HT-29 (cell line): ENCODE measurements at regions not wholly inside any gene's neighbourhood (a gene's known extent, or its start where the extent isn't known, plus 50 kb on each side); places are given as distances from the start of the nearest gene placed in this dataset.
"Not testable (repeated sequence)": the region's sequence is repeated elsewhere in the genome, so short reads cannot be mapped to it uniquely, and the experiment has no call there.

Experiments
- DNase-seq: peaks from one replicate; pipeline ENCODE4 v3.0.0-alpha.2; 2015; ENCODE audit warnings: low spot score

DNA sequence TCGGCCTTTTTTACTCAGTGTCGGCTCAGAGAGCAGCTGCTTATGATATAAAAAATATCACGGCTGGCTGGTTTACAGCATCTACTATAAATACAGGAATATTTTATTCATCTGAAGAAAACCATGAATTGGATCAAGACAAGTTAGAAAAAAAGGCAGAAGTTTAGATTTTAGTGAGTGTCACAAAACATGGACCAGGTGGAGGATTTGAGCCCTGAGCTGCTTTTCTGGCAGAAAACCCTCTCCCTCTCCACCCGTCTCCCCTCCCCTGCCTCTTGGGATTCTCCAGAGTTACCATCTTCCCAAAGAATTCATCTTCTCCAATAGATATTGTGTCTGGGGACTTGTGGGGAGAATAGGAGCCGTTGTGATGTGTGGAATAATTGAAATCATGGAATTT, 142.8 kb upstream of the RAI2 start:
- no peak for DNase-seq

DNA sequence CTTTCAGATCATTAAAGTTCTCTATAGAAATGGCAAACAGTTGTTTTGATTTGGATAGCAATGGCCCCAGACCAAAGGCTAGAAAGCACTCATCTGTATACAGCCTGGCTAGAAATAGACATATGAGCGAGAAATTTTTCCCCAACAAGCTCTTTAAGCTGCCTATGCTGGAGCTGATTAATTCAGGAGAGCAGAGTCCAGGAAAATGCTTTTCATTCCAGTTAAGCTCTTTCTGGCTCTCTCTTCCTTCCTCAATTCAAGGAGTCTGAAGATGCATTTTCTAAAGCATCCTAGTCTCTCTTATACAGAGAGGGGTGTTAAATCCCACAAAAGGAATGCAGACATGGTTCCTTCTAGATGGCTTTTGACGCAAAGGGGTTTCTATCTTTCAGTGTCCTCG, 141.7 kb upstream of the RAI2 start:
- DNase-seq = no peak

DNA sequence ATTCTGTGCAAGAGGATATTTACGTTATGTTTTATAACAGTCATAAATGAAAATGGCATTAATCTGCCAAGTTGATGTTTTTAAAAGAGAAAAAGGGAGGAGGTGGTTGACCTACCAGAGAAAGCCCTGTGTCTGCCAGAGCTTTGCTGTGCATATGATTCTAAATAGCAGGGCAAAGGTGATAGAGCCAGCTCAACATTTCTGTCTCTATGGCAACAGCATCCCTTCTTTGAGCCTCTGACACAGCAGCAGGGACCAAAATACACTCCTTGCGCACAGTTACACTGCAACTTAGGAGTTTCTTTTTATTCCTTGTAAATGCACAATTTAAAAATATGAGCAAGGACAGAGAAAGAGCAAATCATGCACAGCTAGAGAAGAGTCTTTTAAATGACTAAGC, 133.3 kb upstream of the RAI2 start:
- no peak for DNase-seq

DNA sequence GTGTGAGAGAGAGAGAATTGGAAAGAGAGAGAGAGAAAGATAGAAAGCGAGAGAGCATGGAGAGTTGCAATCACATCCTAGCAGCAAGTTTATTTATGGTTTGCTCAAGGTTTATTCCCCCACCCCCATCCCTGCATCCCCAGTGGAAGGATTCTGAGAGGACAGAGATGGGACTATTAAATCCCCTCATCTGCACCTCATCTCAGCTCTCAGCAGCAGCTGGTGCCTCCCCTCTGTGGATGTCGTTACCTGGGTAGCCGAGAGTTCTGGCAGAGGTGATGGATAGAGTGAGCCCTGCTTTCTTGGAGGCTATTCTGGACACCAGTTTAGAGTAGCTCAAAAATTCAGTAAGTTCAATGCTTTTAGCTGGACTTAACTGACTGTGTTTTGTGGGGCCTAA, 132.0 kb upstream of the RAI2 start:
- no peak for DNase-seq

DNA sequence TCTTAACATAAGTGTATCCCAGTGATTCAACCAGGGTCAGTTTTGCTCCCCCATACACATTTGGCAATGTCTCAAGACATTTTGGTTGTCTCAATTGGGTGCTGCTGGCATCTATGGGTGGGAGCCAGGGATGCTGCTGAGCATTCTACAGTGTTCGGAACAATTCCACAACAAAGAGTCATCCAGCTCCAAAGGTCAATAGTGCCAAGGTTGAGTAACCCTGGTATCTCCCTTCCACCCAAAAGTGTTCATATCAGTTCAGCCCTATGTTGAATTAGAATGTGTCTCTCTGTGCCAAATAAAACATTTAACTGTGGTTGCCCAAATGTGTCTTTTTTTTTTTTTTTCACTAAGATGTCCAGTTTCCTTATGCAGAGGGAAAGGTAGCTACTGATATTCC, 129.4 kb upstream of the RAI2 start:
- DNase-seq = no peak

DNA sequence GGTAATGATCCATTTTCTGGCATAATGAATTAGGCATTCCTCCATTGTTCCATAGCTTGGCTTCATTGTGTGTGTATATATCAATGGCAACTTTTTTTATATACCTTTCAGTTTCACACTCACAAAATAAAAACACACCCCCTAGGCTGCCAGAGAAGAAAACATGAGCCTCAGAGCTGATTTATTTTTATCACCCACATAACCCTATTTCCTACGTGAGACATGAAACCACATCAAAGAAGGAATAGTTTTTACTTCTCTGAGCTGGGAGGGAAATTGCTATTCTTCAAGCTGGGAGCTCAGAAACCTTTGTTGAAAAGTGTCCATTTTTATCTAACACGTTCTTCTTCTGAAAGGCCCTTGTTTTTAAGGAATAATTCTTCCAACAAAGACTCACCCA, 126.7 kb upstream of the RAI2 start:
- DNase-seq = no peak

DNA sequence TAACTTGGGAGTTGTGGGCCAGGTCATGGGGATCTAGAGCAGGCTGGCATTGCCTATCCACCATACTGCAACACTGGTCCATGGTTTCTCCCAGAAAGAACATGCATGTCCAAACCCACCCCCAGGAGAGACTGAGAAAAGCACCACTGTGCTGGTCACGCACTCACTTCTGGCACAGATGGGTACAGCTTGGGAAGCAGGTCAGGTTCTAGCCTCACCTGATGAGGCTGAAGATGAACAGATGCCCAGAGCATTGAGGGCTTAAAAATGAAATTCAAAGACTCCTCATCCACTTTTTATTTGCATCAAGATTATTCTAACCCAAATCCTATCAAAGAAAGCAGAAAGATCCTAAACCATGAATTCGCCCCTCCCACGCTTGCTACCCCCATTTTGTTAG, 125.9 kb upstream of the RAI2 start:
- DNase-seq = no peak

DNA sequence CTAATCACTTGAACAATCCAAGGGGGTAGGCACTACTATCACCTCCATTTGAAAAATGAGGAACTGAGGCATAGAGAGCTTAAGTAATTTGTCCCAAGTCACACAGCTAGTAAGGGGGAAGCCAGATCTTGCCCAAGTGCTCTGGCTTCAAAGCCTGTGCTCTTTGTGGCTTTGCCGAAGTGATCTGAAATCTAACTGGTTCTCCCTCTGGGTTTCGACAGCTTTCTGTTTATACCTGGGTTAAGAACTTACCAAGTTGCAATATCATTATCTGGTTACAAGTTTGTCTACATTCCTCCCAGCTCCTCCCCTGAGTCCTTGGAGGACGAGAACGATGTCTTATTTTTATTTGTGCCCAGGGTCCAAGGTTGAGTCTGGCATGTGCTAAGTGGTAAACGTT, 125.3 kb upstream of the RAI2 start:
- no peak for DNase-seq

DNA sequence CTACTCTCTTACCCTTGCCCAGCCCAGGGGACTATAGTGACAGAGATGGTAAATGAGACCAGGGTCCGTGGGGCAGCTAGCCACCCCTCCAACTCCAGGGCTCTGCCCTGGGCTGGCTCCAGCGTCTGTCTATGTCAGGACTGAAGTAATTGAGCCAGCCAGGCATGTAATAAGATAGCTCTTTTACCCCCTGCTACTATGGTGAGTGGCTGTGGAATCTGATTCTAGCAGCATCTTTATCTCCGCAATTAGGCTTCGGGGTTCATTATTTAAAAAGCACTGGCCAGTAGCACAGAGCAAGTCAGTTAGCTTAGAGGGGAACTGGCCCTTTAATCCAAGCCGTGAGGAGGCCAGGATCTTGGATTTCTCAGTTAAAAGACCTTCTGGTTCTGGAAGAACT, 123.3 kb upstream of the RAI2 start:
- DNase-seq = no peak

DNA sequence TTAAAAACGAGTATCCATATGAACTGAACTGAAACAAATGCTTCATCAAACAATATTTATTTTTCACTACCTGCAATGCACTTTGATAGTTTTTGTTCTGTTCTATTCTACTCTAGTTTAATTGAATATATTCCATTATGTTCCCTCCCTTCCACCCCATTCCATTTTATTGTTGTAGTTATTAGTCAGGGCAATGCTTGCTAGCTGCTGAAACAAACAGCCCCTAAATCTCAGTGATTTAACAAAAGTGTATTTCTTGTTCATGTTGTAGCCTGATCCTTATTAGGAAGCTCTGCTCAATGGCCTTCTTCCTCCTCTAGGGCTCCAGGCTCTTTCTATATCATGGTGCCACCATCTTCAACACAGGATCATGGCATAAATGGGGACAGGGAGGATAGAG, 122.3 kb upstream of the RAI2 start:
- no peak for DNase-seq

DNA sequence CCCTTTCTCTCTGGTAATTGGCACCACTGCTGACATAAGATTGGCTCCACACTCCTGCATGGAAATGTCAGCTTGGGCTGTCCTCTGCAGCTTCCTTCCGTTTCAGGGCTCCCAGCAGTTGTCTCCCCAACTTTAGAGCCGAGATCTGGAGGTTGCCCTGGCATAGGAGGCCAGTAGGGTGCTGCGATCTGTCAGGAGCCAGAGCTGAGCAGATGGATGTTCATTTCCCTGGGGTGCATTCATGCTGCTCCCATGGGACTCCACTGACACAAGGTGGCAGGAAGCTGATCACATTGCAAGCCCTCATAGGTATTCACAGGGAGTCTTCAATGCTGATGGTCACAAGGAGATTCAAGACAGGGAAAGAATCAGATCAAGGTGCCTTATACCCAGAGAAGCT, 116.6 kb upstream of the RAI2 start:
- DNase-seq = no peak

DNA sequence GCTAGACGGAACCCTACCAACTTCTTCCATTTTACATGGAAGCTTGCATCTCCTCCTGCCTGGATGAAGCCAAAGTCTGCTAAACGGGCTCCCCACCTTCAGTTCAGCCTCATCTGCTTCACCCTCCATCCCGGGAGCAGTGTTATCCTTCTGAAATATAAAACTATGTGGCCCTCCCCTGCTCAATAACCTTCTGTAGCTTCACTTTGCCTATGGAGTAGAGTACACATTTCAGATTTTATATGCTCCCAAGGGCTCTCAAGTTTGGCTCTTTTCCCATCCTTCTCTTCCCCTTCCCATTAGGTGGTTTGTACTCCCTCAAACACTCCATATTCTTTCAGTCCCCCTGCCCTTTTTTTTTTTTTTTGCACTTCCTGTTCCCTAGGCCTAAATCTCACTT, 115.9 kb upstream of the RAI2 start:
- DNase-seq = no peak

DNA sequence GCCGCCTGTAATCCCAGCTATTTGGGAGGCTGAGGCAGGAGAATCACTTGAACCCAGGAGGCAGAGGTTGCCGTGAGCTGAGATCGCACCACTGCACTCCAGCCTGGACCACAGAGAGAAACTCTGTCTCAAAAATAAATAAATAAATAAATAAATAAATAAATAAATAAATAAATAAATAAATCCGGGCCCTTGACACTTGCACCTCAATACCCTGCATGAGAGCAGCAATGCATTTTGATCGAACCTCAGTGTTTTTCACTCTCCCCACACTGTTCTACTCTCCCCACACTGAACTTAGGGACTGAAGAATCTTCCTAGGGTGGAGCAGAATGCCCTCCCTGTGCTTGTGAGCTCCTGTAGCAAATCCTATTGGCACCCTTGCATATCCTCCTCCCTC, 114.3 kb upstream of the RAI2 start:
- not testable (repeated sequence) for DNase-seq

DNA sequence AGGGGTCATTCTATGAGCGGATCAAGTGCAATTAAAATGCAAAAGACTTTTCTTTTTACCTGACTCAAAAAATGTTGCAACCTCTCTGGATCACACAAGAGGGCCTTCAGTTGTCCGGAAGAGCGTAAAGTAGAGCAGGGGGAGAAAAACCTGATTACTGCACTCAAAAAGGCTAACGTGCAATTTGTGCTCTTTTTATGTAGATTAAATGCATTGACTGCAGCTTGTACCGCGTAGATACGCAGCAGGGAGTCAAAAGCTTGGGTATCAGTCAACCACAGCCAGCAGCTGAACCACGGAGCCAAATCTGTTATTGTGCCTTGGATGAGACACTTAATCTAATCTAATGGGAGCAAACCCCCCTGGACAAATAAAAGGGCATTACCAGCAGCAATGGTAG, 107.3 kb upstream of the RAI2 start:
- no peak for DNase-seq

DNA sequence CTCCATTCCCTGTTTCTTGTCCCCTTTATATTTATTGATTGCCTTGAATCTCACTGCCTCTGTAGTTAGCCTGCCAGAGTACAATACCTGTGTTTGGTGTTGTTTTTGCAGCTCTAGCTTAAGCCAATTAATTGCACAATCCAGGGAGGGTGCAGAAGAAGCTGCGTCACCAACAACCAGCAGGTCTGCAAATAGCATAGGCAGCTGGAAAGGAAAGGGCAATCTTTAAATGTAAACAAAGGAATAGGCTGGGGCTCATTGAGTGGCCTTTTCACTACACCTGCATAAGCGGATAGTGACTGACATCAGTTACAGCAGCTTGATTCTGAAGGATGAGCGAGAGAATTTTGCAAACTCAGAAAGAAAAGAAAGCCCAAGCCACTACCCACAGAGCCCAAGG, 106.8 kb upstream of the RAI2 start:
- DNase-seq = no peak

DNA sequence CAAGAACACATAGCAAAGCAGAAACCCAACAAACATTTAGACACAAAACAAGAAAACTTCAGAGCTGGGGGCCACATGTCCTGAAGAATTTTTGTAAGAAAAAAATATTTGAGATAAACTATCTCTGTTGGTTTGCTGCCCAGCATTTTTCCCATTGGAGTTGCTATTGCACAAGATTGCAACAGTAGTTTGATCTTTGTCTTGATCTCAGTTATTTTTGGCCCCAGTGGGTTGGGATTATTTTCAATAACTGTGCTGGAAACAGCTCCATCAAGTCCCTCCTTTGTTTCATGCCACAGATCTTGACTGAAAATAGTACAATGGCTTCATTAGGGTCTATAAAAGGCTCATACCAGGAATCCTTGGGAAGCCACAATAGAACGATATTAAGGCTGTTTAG, 103.8 kb upstream of the RAI2 start:
- no peak for DNase-seq

DNA sequence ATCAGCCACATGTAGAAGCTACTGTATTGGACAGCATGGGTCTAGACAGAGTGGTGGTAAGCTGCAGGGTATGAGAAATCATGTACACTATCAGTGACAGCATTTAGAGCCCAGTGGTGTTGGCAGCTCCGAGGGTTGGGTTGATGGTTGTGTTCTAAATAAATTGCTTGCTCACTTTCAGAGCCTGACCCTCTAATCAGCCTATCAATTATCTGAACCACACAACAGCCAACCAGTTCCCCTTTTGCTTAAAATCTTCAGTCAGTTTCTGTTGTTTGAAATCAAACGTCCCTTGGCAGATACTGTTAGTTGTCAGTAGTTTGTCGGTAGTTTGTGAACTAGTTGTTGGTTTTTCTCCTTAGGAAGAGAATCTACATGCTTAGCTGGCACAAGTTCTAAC, 99.8 kb upstream of the RAI2 start:
- no peak for DNase-seq

DNA sequence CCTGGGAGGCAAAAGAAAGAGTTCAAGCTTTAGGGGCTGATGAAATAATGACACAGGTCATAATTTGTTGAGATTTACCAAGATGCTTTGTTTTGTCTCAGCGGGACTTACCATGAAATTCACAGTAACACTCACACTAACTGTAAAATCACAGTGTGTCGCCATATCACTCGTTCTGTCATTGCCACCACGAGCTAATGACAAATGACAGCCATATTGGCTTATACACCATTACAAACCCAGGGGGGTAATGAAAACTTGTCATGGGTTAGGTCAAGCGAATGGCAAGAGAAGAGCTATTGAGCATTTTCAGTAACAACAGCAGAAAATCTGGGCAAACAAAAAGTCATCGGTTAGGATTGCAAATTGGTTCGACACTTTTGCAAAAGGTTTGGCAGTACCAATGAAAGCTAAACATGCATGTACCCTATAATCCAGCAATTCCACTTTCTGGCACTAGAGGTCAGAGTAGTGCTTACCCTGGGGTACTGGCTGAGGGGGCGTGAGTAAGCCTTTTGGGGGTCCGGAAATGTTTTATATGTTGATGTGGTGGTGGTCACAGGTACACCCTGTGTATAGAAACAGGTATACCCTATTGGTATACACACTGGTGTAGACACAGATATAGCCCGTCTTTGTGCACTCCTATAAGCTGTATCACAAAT, 83.9 kb upstream of the RAI2 start:
- DNase-seq = peak; percentile 37

DNA sequence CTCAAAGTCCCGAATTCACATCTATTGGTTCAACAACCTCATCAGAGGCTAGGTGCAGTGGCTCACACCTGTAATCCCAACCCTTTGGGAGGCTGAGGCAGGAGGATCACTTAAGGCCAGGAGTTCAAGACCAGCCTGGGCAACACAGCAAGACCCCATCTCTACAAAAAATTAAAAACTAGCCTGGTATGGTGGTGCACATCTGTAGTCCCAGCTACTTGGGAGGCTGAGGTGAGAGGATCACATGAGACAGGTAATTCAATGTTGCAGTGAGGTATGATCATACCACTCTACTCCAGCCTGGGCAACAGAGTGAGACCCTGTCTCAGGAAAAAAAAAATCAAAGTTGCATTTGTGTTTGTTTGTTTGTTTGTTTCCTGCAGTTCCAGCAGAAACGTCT, 80.1 kb upstream of the RAI2 start:
- not testable (repeated sequence) for DNase-seq

DNA sequence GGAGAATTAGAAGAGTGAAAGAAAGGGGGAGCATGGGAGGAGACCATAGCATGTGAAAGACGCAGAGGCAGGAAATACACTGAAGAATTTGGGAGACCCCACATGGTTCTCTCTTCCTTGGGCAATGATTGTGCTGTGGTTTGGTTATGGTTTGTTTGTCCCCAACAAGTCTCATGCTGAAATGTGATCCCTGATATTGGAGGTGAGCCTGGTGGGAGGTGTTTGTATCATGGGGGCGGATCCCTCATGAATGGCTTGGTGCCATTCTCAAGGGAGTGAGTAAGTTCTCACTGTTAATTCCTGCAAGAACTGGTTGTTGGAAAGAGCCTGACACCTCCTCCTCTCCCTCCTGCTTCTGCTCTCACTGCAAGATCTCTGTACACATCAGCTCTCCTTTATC, 78.6 kb upstream of the RAI2 start:
- DNase-seq = no peak

DNA sequence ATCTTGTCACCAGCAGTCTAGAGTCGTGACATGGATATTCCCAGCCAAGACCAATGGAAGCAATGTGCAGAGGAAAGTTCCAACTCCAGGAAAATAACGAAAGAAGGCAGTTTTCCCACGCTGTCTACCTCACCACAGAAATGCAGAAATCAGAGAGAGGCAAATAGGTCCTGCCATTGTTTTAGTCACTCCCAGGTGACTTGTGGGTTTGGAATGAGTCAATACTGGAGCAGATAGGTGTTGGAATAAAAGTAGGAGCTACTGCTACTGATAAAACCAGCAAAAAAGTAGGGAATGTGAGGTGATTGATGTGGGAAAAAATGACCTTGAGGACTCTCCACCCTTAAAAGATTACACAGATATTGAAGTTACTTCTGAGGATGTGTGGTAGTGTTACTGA, 72.8 kb upstream of the RAI2 start:
- no peak for DNase-seq

DNA sequence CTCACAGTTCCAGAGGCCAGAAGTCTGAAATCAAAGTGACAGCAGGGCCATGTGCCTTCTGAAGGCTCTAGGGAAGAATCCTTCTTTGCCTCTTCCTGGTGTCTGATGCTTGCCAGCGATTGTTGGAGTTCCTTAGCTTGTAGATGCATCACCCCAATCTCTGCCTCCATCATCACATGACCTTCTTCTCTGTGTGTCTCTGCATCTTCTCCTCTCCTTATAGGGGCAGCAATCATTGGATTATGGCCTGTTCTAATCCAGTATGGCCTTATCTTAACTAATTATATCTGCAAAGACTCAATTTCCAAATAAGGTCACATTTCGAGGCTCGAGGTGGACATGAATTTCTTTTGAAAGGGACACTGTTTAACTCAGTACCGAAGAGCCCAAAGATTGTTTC, 71.7 kb upstream of the RAI2 start:
- DNase-seq = no peak

DNA sequence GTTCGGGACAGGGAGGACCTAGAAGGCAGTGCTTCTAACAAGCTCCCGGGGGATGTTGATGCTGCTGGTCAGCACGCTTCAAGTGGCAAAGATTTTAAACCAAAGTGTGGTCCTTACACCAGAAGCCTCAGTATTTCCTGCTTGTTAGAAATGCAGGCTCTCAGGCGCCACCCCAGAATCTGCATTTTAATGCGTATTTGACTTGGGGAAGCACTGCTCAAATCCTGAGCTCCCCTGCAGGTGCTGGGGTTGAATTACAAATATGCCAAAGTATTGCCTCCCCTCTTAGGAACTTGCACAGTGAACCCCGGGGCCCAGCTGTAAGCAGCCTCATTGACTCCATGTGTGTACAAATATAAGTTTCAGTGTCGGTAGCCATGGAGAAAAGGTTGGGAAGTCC, 70.8 kb upstream of the RAI2 start:
- no peak for DNase-seq

DNA sequence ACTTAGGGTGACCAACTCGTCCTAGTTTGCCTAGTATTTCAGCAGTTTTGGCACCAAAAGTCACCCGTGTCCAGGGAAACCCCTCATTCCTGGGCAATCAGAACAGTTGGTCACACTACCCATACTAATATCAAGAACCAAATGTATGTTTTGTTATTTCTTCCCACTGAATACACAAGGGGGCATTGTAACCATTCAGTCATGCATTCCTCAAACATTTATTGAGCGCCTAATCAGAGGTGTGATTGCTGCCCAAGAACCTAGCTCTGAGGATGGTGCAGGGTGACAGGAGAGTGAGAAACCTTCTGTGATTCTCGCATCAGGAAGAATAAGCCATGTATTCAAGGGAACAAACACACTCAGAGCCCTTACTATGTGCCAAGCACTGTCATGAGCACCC, 69.8 kb upstream of the RAI2 start:
- DNase-seq = peak; percentile 34

DNA sequence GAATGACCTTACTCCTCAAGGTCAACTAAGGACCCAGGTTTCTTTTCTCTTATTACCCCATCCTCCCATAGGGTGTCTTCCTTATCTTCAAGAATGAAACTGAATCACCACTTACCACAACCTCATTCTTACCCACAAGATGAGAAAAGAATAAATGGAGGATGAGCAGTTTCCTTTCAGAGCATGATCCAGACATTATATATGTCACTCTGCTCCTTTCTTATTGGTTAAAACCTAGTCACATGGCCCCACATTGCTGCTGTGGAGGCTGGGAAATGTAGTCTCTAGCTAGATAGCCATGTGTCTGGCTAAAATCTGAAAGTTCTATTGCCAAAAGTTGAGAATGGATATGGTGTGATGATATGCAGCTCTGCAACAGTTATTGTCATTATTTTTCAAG, 62.4 kb upstream of the RAI2 start:
- no peak for DNase-seq
